Embryonic facial prominence (tissue), 1 donor: ENCODE measurements at regions not wholly inside any gene's neighbourhood (a gene's known extent, or its start where the extent isn't known, plus 50 kb on each side); places are given as distances from the start of the nearest gene placed in this dataset.

Source experiments
- DNase-seq: peaks from one replicate; pipeline ENCODE4 v3.0.0-alpha.2; 2016; ENCODE audit errors: extremely low spot score

GRCh38 chr3:180534828-180535227 is 67.1 kb upstream of the TTC14 start:
- DNase-seq: no peak

- DNase-seq: no peak
These were observed 63.5 kb upstream of the TTC14 start for GRCh38 chr3:180538493-180538892.

DNA sequence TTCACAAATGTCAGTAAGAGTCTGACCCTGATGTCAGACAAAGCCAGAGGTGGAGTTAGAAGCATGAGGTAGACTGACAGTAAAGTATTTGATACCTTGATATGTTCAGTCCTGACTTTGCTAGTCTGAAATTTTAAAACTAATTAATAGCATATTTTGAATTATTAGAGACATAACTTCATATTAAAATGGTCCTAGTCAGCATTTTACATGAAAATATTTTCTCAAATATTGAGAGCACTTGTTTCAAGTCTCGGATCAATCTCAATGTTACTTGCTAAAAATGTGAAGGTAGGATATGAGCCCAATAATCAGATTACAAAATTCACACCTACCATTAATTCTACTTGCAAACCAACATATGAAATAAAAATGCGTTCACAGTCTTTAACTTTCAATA is 58.1 kb upstream of the TTC14 start:
- no peak for DNase-seq

- no peak for DNase-seq
These were observed 55.1 kb upstream of the TTC14 start for GRCh38 chr3:180546863-180547262.

GRCh38 chr3:180548050-180548449 is 53.9 kb upstream of the TTC14 start:
- DNase-seq: no peak
